Spleen (tissue), 7 donors: ENCODE measurements at regions not wholly inside any gene's neighbourhood (a gene's known extent, or its start where the extent isn't known, plus 50 kb on each side); places are given as distances from the start of the nearest gene placed in this dataset.

Source experiments
- CTCF ChIP-seq, 11 experiments: fragments of 200-600 bp in 7 of 11; fragments of 450-650 bp in 4 of 11; sonication (generic) in 4 of 11; IDR thresholded peaks in 8 of 11; conservative IDR thresholded peaks in 3 of 11; 1 replicate in 7 of 11; 2 replicates in 4 of 11; pipeline versions ENCODE4 v1.4.0 to v1.8.0; 2016 to 2021; ENCODE audit warnings: antibody characterized with exemption in 11 of 11, inconsistent platforms in 4 of 11, mild to moderate bottlenecking in 1 of 11
- POLR2AphosphoS5 ChIP-seq, 3 donors: sonication (generic); formaldehyde crosslinking; IDR thresholded peaks; one replicate each; pipeline ENCODE4 v1.5.1; 2017; ENCODE audit warnings: antibody characterized with exemption in 3 of 3
- donor health status: DM: no; HTN: no; CAD: no; lungs with moderate emphysema.
- donor health status: DM: no; HTN: no; CAD: no.
- donor health status: DM: no; HTN: no; CAD: no.

GRCh38 chr5:104708027-104708426 is 1145.4 kb upstream of the NUDT12 start:
- TF ChIP-seq CTCF (IDR thresholded peaks at IDR 0.05 in 8 of 11, conservative IDR thresholded peaks at IDR 0.05 in 3 of 11) (no peak), POLR2AphosphoS5 (IDR thresholded peaks at IDR 0.05) (no peak)
